GM19438 (cell line): ENCODE measurements at regions not wholly inside any gene's neighbourhood (a gene's known extent, or its start where the extent isn't known, plus 50 kb on each side); places are given as distances from the start of the nearest gene placed in this dataset.

Experiments used
- ATAC-seq: cut with Tn5 transposase; IDR thresholded peaks from one replicate; pipeline ENCODE4 v1.9.1; 2021; ENCODE audit warnings: low read depth; ENCODE audit not compliant: unreplicated experiment

- no peak for ATAC-seq
Measured at GRCh38 chr13:58032676-58033460, 401.3 kb downstream of the PCDH17 start.

DNA sequence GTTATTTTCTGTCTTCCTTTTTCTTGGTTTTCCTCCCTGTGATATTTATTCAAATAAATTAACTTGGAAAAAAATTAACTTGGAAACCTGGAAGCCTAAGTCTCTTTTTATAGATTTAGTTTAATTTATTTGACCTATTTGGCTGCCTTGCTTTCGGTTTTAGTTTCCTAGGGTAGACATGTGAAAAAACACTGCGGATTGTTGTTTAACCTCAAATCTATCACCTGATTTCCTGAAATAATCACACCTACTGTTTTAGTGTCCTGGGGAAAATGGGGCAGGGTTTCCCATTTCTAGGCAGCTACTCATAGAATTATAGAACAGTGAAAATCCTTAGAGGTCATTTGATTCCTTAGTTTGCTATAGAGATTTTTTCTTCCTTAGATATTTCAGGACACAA is 412.4 kb downstream of the PCDH17 start:
- ATAC-seq = no peak

- ATAC-seq = no peak
Measured at GRCh38 chr13:58048670-58049069, 417.1 kb downstream of the PCDH17 start.

DNA sequence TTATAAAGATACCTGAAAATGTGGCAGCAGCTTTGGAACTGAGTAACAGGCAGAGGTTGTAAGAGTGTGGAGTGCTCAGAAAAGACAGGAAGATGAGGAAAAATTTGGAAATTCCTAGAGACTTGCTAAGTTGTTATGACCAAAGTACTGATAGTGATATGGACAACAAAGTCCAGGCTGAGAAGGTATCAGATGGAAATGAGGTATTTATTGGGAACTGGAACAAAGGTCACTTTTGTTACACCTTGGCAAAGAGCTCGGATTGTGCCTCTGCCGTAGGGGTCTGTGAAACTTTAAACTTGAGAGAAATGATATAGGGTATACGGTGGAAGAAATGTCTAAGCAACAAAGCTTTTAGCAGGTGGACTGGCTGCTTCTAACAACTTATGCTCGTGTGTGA is 419.9 kb downstream of the PCDH17 start:
- no peak for ATAC-seq

DNA sequence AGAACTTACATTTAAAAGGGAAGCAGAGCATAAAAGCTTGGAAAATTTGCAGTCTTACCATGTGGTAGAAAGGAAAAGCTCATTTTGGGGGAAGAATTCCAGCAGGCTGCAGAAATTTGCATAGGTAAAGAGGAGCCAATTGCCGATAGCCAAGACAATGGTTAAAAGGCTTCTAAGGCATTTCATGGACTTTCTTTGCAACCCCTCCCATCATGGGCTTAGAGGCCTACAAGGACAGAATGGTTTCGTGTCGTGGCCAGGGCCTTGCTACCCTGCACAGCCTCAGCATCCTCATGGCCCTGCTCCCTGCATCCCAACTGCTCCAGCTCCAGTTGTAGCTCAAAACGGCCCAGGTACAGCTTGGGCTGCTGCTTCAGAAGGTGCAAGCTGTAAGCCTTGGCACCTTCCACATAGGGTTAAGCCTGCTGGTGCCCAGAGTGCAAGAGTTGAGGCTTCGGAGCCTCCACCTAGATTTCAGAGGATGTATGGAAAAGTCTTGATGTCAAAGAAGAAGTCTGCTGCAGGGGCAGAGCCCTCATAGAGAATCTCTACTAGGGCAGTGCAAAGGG is 420.3 kb downstream of the PCDH17 start:
- no peak for ATAC-seq

- ATAC-seq = no peak
Measured at GRCh38 chr13:58056426-58056825, 424.9 kb downstream of the PCDH17 start.

DNA sequence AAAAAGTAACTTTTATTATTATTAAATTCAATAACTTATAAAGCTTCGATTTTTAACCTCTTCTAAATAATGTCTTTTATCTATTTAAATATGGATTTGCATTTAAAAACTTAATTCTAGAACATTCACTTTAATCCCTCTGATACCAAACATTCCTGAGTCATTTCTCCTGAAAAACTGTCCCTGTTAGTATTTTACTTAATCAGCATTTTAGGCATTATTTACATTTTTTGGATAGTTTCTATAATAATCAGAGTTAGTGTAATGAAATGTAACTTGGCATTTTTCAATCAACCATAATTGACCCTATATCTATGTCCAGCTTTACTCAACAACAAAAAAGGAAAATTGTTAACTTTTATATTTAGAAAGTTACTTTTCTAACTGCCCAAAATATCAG is 428.1 kb downstream of the PCDH17 start:
- ATAC-seq = no peak

DNA sequence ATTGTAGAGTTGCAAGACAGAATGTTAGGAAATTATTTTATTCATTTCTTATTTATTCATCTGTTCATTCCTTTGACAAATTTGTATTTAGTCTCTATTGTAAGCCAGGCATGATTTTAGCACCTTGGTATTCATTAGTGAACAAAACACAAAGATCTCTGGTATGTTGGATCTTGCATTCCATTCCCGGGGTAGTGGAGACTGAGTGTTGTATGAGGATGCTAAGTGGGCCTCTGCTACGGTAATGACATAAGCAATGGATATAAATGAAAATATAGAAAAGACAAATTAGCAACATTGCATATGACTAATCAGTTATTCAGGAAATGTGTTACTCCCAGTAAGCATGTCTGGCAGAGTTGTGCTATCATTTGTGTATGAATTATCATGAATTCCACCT is 449.3 kb downstream of the PCDH17 start:
- ATAC-seq = no peak

GRCh38 chr13:58081301-58081820 is 449.8 kb downstream of the PCDH17 start:
- no peak for ATAC-seq

DNA sequence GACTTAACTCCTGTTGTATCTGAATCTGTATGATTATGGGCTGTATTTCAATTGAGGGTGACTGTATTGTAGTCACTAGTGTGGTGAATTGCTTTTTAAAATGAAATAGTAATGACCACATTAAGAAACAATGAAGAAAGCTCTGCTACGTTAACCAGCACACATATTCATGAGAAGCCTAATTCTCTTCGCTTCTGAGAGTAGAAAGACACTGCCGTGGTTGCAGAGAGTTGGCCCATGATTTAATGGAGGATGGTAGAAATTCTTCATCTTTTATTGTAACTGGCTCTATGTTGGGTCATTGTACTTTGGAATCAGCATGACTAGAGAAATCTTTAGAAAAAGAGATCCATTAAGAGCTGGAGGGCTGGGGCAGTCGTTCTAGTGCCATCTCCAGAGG is 451.5 kb downstream of the PCDH17 start:
- no peak for ATAC-seq

DNA sequence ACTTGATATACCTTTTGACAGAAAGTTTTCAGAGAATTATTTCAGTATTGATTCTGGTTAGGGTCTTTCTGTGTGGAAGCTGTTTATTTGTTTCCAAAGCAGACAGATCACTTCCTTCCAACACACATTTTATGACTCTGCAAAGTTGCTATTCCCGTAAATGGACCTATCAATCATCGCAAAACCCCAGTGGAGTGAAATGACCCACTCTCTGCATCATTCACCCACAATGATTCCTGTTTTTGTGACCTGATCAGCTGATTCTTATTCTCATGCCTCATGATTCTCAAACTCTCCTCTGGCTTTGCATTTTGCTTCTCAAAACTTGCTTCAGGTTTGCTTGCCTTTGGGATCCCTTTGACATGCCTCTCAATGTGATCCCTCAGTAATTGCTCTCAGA is 453.7 kb downstream of the PCDH17 start:
- no peak for ATAC-seq

DNA sequence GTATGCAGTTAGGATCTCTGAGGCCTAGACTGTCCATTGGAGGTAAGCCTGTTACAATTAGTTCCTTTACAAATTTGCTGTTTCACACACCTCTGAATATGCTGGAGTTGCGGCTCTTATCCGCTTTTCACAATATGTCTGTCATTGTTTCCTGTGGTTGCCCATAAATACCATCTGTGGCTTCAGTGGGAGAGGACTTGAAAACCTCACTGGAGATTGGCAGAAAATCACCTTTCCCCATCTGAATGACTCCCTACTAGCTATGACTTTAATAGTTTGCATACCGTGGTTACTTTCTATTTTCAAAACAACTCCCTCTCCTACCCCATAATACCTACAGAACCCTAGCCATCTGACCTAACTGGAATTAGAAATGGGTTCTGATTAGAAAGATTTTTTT is 454.3 kb downstream of the PCDH17 start:
- no peak for ATAC-seq

DNA sequence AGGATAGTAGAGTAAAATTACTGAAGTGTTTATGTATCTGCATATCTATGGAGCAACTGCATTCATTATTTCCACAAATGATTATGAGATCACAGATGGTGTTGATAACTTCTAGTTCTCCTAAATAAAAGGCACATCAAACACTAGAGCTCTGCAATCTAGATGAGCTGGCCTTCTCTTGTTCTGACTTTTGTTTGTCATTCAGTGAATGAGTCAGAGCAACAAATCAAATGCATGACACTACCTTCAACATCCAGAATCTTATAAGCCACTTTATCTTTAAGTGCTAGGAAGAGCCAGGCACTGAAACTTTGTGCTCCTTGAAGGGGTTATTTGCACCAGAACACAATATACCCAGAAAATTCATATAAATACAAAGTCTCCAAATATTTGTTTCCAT is 456.0 kb downstream of the PCDH17 start:
- no peak for ATAC-seq

DNA sequence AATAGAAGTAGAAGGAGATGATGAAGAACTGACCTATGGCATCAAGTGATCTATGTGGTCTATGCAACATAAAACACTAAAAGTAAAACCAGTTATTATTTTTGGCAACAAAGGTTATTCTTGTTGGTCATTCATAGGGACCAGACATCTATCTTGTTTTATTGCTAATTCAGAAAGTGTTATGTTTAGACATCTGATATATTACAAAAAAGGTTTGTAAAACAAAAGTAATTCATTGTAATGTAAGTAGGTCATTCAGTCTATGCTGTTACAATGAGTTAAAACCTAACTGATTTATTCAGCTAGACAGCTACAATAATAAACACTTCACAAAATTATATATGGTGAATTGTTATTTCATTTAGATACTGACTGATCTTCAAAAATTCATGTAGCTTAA is 461.9 kb downstream of the PCDH17 start:
- no peak for ATAC-seq

- ATAC-seq = no peak
Measured at GRCh38 chr13:58097831-58098230, 466.3 kb downstream of the PCDH17 start.

- ATAC-seq = no peak
Measured at GRCh38 chr13:58119351-58119750, 487.8 kb downstream of the PCDH17 start.

DNA sequence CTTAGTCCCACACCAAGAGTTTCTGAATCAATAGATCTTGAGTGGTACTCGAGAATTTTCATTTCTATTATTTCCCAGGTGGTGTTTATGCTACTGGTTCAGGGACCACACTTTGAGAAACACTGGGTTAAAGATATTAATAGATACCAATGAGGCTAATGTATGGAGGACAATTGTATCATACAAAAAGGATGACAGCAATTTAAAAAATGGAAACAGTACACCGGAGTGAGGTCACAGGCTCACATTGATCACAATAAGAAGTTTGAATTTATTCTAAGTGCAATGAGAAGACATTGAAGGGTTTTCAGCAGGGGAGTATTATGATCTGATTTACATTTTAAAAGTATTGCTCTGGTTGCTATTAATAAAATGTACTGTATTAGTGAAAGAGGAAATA is 488.3 kb downstream of the PCDH17 start:
- no peak for ATAC-seq

GRCh38 chr13:58126496-58126895 is 495.0 kb downstream of the PCDH17 start:
- ATAC-seq = no peak

DNA sequence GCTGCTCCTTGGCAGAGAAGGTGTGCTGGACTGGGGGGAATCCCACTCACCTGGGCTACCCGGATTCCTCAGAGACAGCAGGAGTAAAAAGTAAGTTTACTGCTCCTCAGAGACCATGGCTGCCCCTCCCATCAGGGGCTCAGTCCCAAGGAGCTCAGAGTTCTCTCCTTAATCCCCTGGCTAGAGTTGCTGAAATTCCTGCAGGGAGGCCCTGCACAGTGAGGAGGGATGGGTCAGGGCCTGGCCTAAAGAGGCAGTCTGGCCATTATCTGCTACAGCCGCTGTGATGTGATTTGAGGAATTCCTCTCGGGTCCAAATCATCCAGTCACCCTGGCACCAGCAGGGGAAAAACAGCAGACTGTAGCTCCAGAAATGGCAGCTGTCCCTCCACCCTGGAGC is 502.5 kb downstream of the PCDH17 start:
- ATAC-seq = no peak

- ATAC-seq = no peak
Measured at GRCh38 chr13:58134525-58134924, 503.0 kb downstream of the PCDH17 start.

DNA sequence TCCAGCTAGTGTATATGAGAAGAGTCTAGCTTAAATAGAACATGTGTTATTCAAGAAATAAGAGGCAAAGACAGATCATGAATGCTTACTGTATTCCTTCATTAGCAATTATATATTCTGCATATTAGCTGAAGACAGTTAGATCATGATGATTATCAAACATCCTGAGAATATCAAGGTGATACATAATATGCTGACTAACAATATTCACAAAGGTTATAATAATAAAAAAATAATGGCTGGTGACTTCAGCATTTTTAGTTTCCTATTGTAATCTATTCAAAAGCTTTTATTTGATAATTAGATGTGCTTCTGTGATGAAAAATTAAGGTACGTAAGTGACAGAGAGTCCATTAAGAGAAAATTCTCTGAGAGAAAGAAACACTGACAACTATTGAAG is 511.4 kb downstream of the PCDH17 start:
- ATAC-seq = no peak

- no peak for ATAC-seq
Measured at GRCh38 chr13:58144616-58145015, 513.1 kb downstream of the PCDH17 start.
